Lung (tissue), 11 donors: ENCODE measurements at regions not wholly inside any gene's neighbourhood (a gene's known extent, or its start where the extent isn't known, plus 50 kb on each side); places are given as distances from the start of the nearest gene placed in this dataset.
A peak's percentile ranks its signal among the peaks of the same experiment; 100 is the strongest.

Source experiments
- ATAC-seq: fragments of 200-7000 bp; cut with Tn5 transposase; one replicate; pipeline ENCODE4 v1.9.1; 2020; ENCODE audit warnings: moderate number of reproducible peaks; ENCODE audit not compliant: insufficient read depth, low FRiP score
- DNase-seq, 3 donors: peaks; one replicate each; pipeline ENCODE4 v3.0.0-alpha.2; 2013 to 2017
- H3K27ac ChIP-seq, 2 donors: one replicate each; pipeline ENCODE4 v1.5.1; 2013; ENCODE audit warnings: mild to moderate bottlenecking in 2 of 2, moderate library complexity in 2 of 2, control low read depth in 1 of 2, inconsistent platforms in 1 of 2, low read depth in 1 of 2, low read length in 1 of 2
- H3K27me3 ChIP-seq, 3 donors: one replicate each; pipeline ENCODE4 v1.5.1; 2013; ENCODE audit warnings: low read length in 2 of 3; ENCODE audit not compliant: control insufficient read depth in 3 of 3, insufficient read depth in 3 of 3
- H3K36me3 ChIP-seq, 4 donors: one replicate each; pipeline ENCODE4 v1.5.1; 2013; ENCODE audit warnings: low read length in 4 of 4, mild to moderate bottlenecking in 1 of 4, moderate library complexity in 1 of 4; ENCODE audit not compliant: control insufficient read depth in 4 of 4, insufficient read depth in 4 of 4
- H3K4me1 ChIP-seq, 5 donors: one replicate each; pipeline ENCODE4 v1.5.1; 2013; ENCODE audit warnings: low read length in 5 of 5, mild to moderate bottlenecking in 2 of 5, moderate library complexity in 1 of 5; ENCODE audit not compliant: control insufficient read depth in 5 of 5, insufficient read depth in 5 of 5
- H3K4me3 ChIP-seq: one replicate; pipeline ENCODE4 v1.5.1; 2013; ENCODE audit warnings: mild to moderate bottlenecking, control low read depth, moderate library complexity
- H3K9ac ChIP-seq, 2 donors: one replicate each; pipeline ENCODE4 v1.5.1; 2013; ENCODE audit warnings: low read length in 2 of 2, control low read depth in 1 of 2; ENCODE audit not compliant: insufficient read depth in 1 of 2
- H3K9me3 ChIP-seq, 4 donors: one replicate each; pipeline ENCODE4 v1.5.1; 2013; ENCODE audit warnings: low read length in 3 of 4, mild to moderate bottlenecking in 1 of 4, moderate library complexity in 1 of 4; ENCODE audit not compliant: control insufficient read depth in 4 of 4, insufficient read depth in 3 of 4
- CTCF ChIP-seq: IDR thresholded peaks from 2 replicates; pipeline ENCODE4 v1.5.1; 2012; ENCODE audit warnings: mild to moderate bottlenecking; ENCODE audit errors: control extremely low read depth, extremely low read depth
- WGBS, 2 donors: extraction: QIAGEN DNeasy Blood & Tissue Kit; methylation state at CpG; one replicate each; pipeline ENCODE4 v1.1.7; 2013; 5-methylcytosine and 5-hydroxymethylcytosine counted together
- donor health status: control.
- donor health status: control.
- donor health status: Bipolar disorder and iron deficiency.
- donor health status: healthy.
- donor health status: DM: yes; HTN: yes; CAD: no.

DNA sequence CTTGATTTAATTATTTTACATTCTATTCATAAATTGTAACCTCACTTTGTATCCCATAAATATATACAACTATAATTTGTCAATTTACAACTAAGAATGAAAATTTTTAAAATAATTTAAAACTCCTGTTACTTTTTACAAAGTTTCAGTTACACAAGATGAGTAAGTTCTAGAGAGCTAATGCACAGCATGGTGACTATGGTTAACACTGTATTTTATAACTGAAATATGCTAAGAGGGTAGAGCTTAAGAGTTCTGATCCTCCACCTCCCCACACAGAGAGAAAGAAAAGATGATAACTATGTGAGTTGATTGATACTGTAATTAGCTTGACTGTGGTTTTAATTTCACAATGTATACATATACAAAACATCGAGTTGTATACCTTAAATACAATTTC, 412.5 kb upstream of the DDI1 start:
- no peaks in the 10 kb centered on the region for H3K4me1 ChIP-seq
- TF ChIP-seq CTCF = no peak
- peaks cover 0 to 2% (median 0%) of the 10 kb centered on the region in 4 donors for H3K9me3 ChIP-seq
- H3K27me3 ChIP-seq = no peaks in the 10 kb centered on the region
- WGBS, 2 donors = 64 to 84% methylated on average over 1 of the region's 1 CpG
- no peaks in the 10 kb centered on the region for H3K36me3 ChIP-seq
- no peak for DNase-seq
- H3K4me3 ChIP-seq = no peak overlapping the region
- no peak overlapping the region for H3K9ac ChIP-seq
- no peak overlapping the region for H3K27ac ChIP-seq
- ATAC-seq = no peak

DNA sequence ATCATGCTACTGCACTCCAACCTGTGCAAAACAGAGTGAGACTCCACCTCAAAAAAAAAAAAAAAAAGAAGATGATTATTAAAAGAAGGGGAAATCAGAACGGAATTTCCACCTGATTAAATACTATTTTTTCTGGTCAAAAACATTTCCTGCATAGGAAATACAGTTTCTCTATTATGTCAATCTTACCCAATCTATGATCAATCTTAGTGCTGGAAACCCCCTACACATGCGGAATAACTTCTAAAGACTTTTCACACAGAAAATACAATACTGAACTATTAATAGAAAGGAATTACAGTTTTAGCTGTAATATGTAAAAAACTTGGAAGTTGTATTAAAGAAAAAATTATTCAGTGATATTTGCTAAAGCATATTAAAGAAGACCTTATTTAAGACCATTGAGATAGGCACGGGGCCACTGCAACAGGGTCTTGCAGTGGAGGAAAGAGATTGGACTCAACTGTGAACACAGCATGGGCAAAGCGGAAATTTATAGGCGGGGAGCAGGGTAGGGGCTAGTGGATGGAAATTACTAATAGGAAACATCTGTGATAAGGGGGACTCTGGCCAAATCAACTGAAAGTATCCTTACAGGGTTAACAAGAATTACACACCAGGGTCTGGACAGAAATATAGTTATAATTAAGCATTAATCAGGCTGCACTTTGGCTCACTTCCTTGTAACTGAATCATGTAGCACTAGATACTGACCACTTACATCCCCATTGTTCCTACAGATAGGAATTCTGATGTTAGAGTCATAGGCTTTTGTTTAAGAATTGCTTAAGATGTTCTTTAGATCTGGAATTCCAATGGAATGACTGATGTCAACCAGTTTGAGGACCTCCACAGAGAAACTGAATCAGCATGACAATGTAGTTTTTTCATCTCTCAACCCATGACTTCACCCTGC, 411.5 kb upstream of the DDI1 start:
- Histone ChIP-seq H3K36me3 (no peaks in the 10 kb centered on the region), H3K9ac (no peak overlapping the region), H3K9me3 (peaks cover 0 to 2% (median 0%) of the 10 kb centered on the region in 4 donors), H3K27me3 (no peaks in the 10 kb centered on the region), H3K4me3 (no peak overlapping the region), H3K4me1 (no peaks in the 10 kb centered on the region), H3K27ac (no peak overlapping the region)
- TF ChIP-seq CTCF = no peak
- DNase-seq (peak in 2 of 3 donors; percentile 9 to 15), ATAC-seq (peak; percentile 22)
- 69 to 90% methylated on average over 5 of the region's 5 CpGs for WGBS, 2 donors

DNA sequence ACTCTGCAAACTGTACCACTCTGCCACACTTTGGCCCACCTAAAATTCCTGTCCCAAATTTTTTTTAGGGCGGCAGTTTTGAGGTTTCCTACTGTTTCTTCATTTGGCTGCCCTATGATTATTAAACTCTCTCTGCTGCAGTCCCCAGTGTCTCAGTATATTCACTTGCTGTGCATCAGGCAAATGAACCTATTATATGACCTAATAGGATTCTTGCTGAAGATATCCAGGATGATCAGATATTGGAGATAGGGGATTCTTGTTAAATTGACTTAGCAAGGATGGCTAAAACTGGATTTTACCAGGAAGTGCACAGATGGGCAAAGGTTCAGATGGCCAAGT, 410.8 kb upstream of the DDI1 start:
- TF ChIP-seq CTCF = no peak
- H3K9me3 ChIP-seq = peaks cover 0 to 2% (median 0%) of the 10 kb centered on the region in 4 donors
- 0 to 50% methylated on average over 1 of the region's 1 CpG for WGBS, 2 donors
- DNase-seq (no peak), ATAC-seq (no peak)
- H3K9ac ChIP-seq = no peak overlapping the region
- no peak overlapping the region for H3K4me3 ChIP-seq
- no peaks in the 10 kb centered on the region for H3K4me1 ChIP-seq
- no peaks in the 10 kb centered on the region for H3K27me3 ChIP-seq
- no peaks in the 10 kb centered on the region for H3K36me3 ChIP-seq
- H3K27ac ChIP-seq = no peak overlapping the region
